Upper lobe of right lung (tissue), 1 donor: ENCODE measurements at regions not wholly inside any gene's neighbourhood (a gene's known extent, or its start where the extent isn't known, plus 50 kb on each side); places are given as distances from the start of the nearest gene placed in this dataset.

Experiments used
- ATAC-seq: fragments of 200-7000 bp; cut with Tn5 transposase; one replicate; pipeline ENCODE4 v1.9.1; 2020; ENCODE audit warnings: mild to moderate bottlenecking, moderate library complexity
- DNase-seq: peaks from one replicate; pipeline ENCODE4 v3.0.0-alpha.2; 2020
- H3K27ac ChIP-seq: fragments of 200-600 bp; one replicate; pipeline ENCODE4 v1.8.0; 2022
- H3K27me3 ChIP-seq: fragments of 200-600 bp; one replicate; pipeline ENCODE4 v1.8.0; 2022; ENCODE audit warnings: mild to moderate bottlenecking
- H3K36me3 ChIP-seq: fragments of 200-600 bp; one replicate; pipeline ENCODE4 v1.8.0; 2022
- H3K4me1 ChIP-seq: fragments of 200-600 bp; one replicate; pipeline ENCODE4 v1.8.0; 2022
- H3K4me3 ChIP-seq: fragments of 200-600 bp; one replicate; pipeline ENCODE4 v1.8.0; 2022; ENCODE audit warnings: mild to moderate bottlenecking
- H3K9me3 ChIP-seq: fragments of 200-600 bp; one replicate; pipeline ENCODE4 v1.8.0; 2022
- CTCF ChIP-seq: fragments of 200-600 bp; IDR thresholded peaks from one replicate; pipeline ENCODE4 v1.8.0; 2022; ENCODE audit warnings: antibody characterized with exemption
- intact Hi-C: fragments of 100-400 bp; cut with DNase I; formaldehyde crosslinking; loops from one replicate; pipeline ENCODE4 v1.11.0; 2022
- donor health status: DM: no; HTN: yes; CAD: no; lungs with severe emphysema.

DNA sequence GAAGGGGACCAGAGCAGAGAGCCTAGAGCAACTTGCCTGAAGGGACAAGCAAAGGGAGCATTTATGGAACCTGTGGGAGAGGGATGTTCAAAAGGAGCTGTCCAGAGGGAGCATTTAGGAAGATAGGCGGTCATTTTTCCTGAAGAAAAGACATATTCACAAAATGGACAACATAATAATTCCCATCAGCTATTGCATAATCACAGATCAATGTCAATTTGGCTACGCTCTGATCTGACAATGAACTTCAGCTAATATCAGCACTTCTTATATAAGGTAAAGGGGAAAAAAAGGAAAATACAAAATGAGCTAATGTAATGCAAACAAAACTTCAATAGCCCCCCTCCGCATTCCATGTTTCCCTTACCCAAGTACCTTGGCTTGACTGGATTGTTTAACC lies 291.1 kb upstream of the CDH7 start:
- H3K4me3 ChIP-seq = no peak overlapping the region
- H3K36me3 ChIP-seq = no peaks in the 10 kb centered on the region
- no peak overlapping the region for H3K27ac ChIP-seq
- ATAC-seq (no peak), DNase-seq (no peak)
- intact Hi-C loops = no loop called here
- H3K9me3 ChIP-seq = no peaks in the 10 kb centered on the region
- H3K4me1 ChIP-seq = no peaks in the 10 kb centered on the region
- no peaks in the 10 kb centered on the region for H3K27me3 ChIP-seq
- no peak for TF ChIP-seq CTCF

GRCh38 chr18:65458871-65459270 lies 291.9 kb upstream of the CDH7 start:
- Histone ChIP-seq H3K27me3 (no peaks in the 10 kb centered on the region), H3K9me3 (no peaks in the 10 kb centered on the region), H3K4me1 (no peaks in the 10 kb centered on the region), H3K27ac (no peak overlapping the region), H3K36me3 (no peaks in the 10 kb centered on the region), H3K4me3 (no peak overlapping the region)
- no peak for ATAC-seq
- intact Hi-C loops = no loop called here
- no peak for TF ChIP-seq CTCF
- no peak for DNase-seq

DNA sequence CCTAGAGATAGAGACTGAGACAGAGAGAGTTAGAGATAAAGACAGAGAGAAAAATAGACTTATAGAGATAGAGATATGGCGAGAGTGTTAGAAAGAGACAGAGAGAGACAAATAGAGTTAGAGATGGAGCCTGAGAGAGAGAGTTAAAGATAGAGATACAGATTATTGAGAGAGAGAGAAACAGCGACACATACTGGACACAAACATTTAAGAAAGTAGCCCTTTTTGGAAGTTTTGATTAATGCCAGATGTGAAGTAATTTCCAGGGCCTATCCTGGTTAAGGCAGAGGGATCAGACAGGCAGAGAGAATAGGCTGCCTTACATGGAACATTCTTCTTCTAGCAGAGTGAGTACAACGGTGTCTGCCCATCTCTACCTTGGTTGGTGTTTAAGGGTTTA lies 311.6 kb upstream of the CDH7 start:
- Histone ChIP-seq H3K27ac (no peak overlapping the region), H3K4me1 (no peaks in the 10 kb centered on the region), H3K27me3 (no peaks in the 10 kb centered on the region), H3K9me3 (no peaks in the 10 kb centered on the region), H3K4me3 (no peak overlapping the region), H3K36me3 (no peaks in the 10 kb centered on the region)
- intact Hi-C loops = no loop called here
- ATAC-seq (no peak), DNase-seq (no peak)
- TF ChIP-seq CTCF = no peak

- TF ChIP-seq CTCF = no peak
- H3K36me3 ChIP-seq = no peaks in the 10 kb centered on the region
- H3K4me3 ChIP-seq = no peak overlapping the region
- no peaks in the 10 kb centered on the region for H3K4me1 ChIP-seq
- ATAC-seq (no peak), DNase-seq (no peak)
- no peaks in the 10 kb centered on the region for H3K9me3 ChIP-seq
- H3K27ac ChIP-seq = no peak overlapping the region
- intact Hi-C loops = no loop called here
- H3K27me3 ChIP-seq = no peaks in the 10 kb centered on the region
Observed at GRCh38 chr18:65436430-65436829, 314.4 kb upstream of the CDH7 start.

- DNase-seq (no peak), ATAC-seq (no peak)
- intact Hi-C loops = no loop called here
- Histone ChIP-seq H3K27me3 (no peaks in the 10 kb centered on the region), H3K27ac (no peak overlapping the region), H3K36me3 (no peaks in the 10 kb centered on the region), H3K4me3 (no peak overlapping the region), H3K4me1 (no peaks in the 10 kb centered on the region), H3K9me3 (no peaks in the 10 kb centered on the region)
- TF ChIP-seq CTCF = no peak
Observed at GRCh38 chr18:65435534-65435933, 315.3 kb upstream of the CDH7 start.

DNA sequence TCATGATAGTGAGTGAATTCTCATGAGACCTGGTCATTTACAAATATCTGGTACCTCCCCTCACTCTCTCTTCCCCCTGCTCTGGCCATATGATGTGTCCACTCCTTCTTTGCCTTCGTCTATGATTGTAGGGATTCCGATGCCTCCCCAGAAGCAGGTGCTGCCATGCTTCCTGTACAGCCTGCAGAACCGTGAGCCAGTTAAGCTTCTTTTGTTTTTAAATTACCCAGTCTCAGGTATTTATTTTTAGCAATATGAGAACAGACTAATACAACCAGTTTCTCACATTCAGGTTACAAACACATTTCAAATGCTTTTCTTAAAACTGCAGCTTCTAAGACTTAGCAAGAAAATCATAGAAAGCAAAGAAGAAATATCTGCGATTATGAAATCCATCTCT lies 321.2 kb upstream of the CDH7 start:
- no peak overlapping the region for H3K4me3 ChIP-seq
- no peak for TF ChIP-seq CTCF
- DNase-seq (no peak), ATAC-seq (no peak)
- H3K4me1 ChIP-seq = no peaks in the 10 kb centered on the region
- intact Hi-C loops = no loop called here
- H3K36me3 ChIP-seq = no peaks in the 10 kb centered on the region
- H3K27ac ChIP-seq = no peak overlapping the region
- no peaks in the 10 kb centered on the region for H3K9me3 ChIP-seq
- no peaks in the 10 kb centered on the region for H3K27me3 ChIP-seq
